Activated CD8-positive, alpha-beta T cell treated with anti-CD3 and anti-CD28 coated beads for 36 hours (primary cell): ENCODE measurements at regions not wholly inside any gene's neighbourhood (a gene's known extent, or its start where the extent isn't known, plus 50 kb on each side); places are given as distances from the start of the nearest gene placed in this dataset.

Experiments
- ATAC-seq: fragments of 200-7000 bp; cut with Tn5 transposase; one replicate; pipeline ENCODE4 v1.10.0; 2021; ENCODE audit warnings: mild to moderate bottlenecking, moderate library complexity
- CTCF ChIA-PET: fragments of 350-600 bp; sonication (Branson Sonifier 250); formaldehyde crosslinking; loops from one replicate; lab custom pipeline; 2021; ENCODE audit warnings: antibody characterized with exemption; lab: Charles Lee
- POLR2A ChIA-PET: fragments of 350-600 bp; sonication (Branson Sonifier 250); formaldehyde crosslinking; loops from one replicate; lab custom pipeline; 2021; ENCODE audit warnings: antibody characterized with exemption; lab: Charles Lee
- DNase-seq: peaks from one replicate; pipeline ENCODE4 v3.0.0-alpha.2; 2020
- H3K27ac Mint-ChIP-seq: one replicate; pipeline ENCODE4 v1.8.0; 2021; ENCODE audit warnings: mild to moderate bottlenecking, mixed read lengths
- H3K27me3 Mint-ChIP-seq: one replicate; pipeline ENCODE4 v1.8.0; 2021; ENCODE audit warnings: mixed read lengths
- H3K36me3 Mint-ChIP-seq: one replicate; pipeline ENCODE4 v1.8.0; 2021; ENCODE audit warnings: low read depth, mixed read lengths
- H3K4me1 Mint-ChIP-seq: one replicate; pipeline ENCODE4 v1.8.0; 2021; ENCODE audit warnings: low read depth, mixed read lengths
- H3K4me3 Mint-ChIP-seq: one replicate; pipeline ENCODE4 v1.8.0; 2021; ENCODE audit warnings: mild to moderate bottlenecking, moderate library complexity, mixed read lengths
- H3K9me3 Mint-ChIP-seq: one replicate; pipeline ENCODE4 v1.8.0; 2021; ENCODE audit warnings: mixed read lengths
- intact Hi-C: fragments of 100-400 bp; cut with micrococcal nuclease; formaldehyde crosslinking; loops from one replicate; pipeline ENCODE4 v1.10.0; 2022
- TF ChIP-seq, protein P1 (sequence below): fragments of 200-600 bp; IDR thresholded peaks from one replicate; pipeline ENCODE4 v1.8.0; 2022; ENCODE audit warnings: antibody characterized with exemption, mild to moderate bottlenecking

DNA sequence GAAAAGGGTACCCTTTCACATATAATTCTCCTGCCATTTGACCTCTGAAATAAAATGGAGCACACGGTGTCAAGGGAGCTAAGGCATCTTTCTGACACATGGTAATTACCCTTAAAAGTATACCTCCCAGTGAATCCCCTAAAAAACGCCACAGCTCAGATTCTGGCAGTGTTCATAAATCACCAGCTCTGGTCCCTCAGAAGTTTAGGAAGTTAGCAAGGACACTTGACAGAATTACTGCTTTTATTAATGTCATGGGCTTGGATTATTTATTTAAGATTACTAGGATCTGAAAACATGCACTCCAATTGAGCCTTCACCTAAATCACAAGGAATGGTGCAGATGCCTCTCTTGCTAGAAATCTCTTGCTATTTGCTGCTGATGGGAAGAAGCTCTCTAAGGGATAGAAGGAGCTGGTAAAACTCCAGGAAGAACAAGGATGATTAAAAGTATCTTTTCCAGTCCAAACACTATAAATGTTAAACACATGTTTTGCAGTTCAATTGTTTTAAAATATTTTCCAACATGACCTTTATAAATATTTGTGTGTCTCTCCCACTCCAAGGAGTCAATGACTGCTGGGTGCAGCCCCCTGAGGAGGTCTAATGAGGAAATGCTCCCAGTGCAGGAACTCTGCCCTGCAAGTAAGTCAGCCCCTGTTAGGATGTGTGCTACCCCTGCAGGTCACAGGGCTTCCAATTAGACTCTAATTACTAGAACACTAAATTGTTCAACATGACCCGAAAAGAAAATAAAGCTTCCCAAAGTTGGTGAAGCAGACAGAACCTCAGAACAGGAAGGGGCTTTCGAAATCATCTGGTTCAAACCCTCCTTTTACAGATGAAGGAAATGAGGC, 230.3 kb downstream of the TFAP2A start:
- H3K36me3 Mint-ChIP-seq = no peaks in the 10 kb centered on the region
- no peaks in the 10 kb centered on the region for H3K9me3 Mint-ChIP-seq

DNA sequence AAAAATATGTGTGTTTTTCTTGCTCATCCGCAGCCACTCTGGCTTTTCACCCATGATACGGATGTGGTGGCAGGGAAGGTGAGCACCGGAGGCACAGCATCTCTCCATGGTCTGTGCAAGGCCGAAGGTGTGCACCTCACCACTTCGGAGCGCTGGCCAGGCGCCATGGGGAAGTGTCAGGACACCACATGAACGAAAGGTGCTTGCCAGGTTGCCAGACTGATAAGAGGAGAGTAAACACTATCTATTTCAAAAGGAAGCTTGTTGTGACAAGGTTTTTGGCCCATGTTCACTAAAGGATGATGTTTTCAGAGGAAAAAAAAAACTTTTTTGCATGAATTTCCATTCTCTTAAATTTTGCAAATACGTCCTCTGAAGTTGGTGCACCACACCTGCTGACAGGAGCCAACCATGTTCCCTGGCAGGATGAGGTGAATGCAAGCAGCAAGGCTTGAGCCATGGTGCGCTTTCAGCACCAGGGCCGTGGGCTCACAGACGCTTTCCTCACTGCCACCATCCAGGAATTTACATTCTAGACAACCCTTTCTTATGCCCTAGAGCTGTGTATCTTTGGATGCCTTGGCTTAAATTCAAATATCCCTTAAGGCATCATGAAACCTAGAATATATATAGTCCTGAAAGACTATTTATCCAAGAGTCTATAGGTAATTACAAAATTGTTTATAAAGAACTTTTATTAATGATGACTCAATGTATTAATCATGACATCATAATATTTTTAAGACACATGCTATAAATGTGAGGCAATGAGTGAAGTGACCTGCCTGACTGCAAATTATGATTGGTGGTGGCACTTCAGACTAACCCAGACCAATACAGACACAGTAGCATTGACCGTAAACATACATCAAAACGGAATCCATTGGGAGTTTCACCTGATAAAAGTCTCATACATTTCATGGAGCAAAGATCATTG, 234.5 kb downstream of the TFAP2A start:
- H3K27me3 Mint-ChIP-seq = no peaks in the 10 kb centered on the region
- no peak for DNase-seq
- no peaks in the 10 kb centered on the region for H3K9me3 Mint-ChIP-seq
- POLR2A ChIA-PET = no interaction called here
- intact Hi-C loops = no loop called here
- no peak overlapping the region for H3K27ac Mint-ChIP-seq
- CTCF ChIA-PET = no interaction called here
- no peak for ATAC-seq
- H3K4me1 Mint-ChIP-seq = no peaks in the 10 kb centered on the region
- no peaks in the 10 kb centered on the region for H3K36me3 Mint-ChIP-seq
- TF ChIP-seq, protein P1, sequence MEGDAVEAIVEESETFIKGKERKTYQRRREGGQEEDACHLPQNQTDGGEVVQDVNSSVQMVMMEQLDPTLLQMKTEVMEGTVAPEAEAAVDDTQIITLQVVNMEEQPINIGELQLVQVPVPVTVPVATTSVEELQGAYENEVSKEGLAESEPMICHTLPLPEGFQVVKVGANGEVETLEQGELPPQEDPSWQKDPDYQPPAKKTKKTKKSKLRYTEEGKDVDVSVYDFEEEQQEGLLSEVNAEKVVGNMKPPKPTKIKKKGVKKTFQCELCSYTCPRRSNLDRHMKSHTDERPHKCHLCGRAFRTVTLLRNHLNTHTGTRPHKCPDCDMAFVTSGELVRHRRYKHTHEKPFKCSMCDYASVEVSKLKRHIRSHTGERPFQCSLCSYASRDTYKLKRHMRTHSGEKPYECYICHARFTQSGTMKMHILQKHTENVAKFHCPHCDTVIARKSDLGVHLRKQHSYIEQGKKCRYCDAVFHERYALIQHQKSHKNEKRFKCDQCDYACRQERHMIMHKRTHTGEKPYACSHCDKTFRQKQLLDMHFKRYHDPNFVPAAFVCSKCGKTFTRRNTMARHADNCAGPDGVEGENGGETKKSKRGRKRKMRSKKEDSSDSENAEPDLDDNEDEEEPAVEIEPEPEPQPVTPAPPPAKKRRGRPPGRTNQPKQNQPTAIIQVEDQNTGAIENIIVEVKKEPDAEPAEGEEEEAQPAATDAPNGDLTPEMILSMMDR = no peak
- no peak overlapping the region for H3K4me3 Mint-ChIP-seq

More for the DNA sequence above, 230.3 kb downstream of the TFAP2A start:
- no peaks in the 10 kb centered on the region for H3K27me3 Mint-ChIP-seq
- H3K4me1 Mint-ChIP-seq = no peaks in the 10 kb centered on the region
- intact Hi-C loops = no loop called here
- DNase-seq (no peak), ATAC-seq (no peak)
- no peak overlapping the region for H3K4me3 Mint-ChIP-seq
- POLR2A ChIA-PET = no interaction called here
- TF ChIP-seq, protein P1 = no peak
- CTCF ChIA-PET = no interaction called here
- no peak overlapping the region for H3K27ac Mint-ChIP-seq

DNA sequence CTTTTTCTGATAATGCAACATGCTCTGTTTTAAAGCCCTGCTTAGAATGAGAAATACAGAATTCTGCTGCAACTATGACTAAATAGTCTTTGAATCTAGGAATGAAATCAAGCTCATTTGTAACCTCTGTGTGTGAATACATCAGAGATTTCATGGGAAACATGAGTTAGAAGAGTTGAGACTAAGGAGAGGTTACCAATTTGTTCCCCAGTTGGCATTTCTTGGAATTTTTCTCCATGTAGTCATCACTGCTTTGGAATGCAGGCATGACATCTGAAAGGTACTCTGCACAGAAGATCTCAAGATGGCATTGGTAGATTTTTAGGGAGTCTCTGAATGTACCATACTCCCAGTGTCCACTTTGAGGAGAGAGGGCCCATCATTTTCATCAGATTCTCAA, 237.2 kb downstream of the TFAP2A start:
- Mint-ChIP-seq H3K27ac (no peak overlapping the region), H3K4me1 (no peaks in the 10 kb centered on the region), H3K4me3 (no peak overlapping the region), H3K9me3 (no peaks in the 10 kb centered on the region), H3K27me3 (peaks cover 1% of the 10 kb centered on the region), H3K36me3 (no peaks in the 10 kb centered on the region)
- no peak for DNase-seq
- TF ChIP-seq, protein P1 = no peak
- CTCF ChIA-PET = no interaction called here
- no peak for ATAC-seq
- intact Hi-C loops = no loop called here
- POLR2A ChIA-PET = no interaction called here

DNA sequence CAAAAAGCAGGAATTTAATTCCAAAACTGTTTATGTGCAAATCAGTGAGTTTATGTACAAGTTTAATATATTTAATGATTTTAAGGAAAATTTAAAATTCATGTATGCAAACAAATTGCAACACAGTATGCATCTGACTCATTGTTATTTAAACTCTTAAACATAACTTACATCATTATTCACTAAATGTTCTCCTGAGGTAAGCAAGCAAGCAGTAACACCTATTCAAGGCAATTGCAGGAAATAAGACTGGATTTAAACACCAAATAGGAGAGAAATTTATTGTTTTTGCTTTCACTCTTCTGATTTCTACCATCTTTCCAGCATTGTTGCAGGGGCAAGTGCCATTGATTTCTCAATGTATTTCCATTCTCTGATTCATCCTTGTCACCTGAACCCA, 239.5 kb downstream of the TFAP2A start:
- no peak for DNase-seq
- ChIA-PET POLR2A (no interaction called here), CTCF (no interaction called here)
- H3K27me3 Mint-ChIP-seq = peaks cover 1% of the 10 kb centered on the region
- H3K4me1 Mint-ChIP-seq = no peaks in the 10 kb centered on the region
- H3K36me3 Mint-ChIP-seq = no peaks in the 10 kb centered on the region
- H3K27ac Mint-ChIP-seq = no peak overlapping the region
- no peak for ATAC-seq
- intact Hi-C loops = no loop called here
- no peak overlapping the region for H3K4me3 Mint-ChIP-seq
- TF ChIP-seq, protein P1 = no peak
- no peaks in the 10 kb centered on the region for H3K9me3 Mint-ChIP-seq

DNA sequence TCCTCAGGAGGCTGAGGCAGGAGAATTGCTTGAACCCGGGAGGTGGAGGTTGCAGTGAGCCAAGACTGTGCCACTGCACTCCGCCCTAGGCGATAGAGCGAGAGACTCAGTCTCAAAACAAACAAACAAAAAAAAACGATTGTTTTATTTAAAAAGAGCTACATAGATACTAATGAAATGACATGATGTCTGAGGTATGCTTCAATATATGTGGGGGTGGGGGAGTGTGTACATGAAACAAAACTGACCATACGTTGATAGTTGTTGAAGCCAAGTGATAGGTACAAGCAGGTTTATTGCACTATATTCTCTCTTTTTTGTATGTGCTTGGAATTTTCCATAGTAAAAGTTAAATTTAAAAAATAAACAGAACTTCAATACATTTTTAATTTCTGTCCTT, 240.1 kb downstream of the TFAP2A start:
- no peak overlapping the region for H3K27ac Mint-ChIP-seq
- DNase-seq (no peak), ATAC-seq (no peak)
- no peak overlapping the region for H3K4me3 Mint-ChIP-seq
- TF ChIP-seq, protein P1 = no peak
- no peaks in the 10 kb centered on the region for H3K9me3 Mint-ChIP-seq
- no peaks in the 10 kb centered on the region for H3K4me1 Mint-ChIP-seq
- CTCF ChIA-PET = no interaction called here
- POLR2A ChIA-PET = no interaction called here
- peaks cover 1% of the 10 kb centered on the region for H3K27me3 Mint-ChIP-seq
- no peaks in the 10 kb centered on the region for H3K36me3 Mint-ChIP-seq
- intact Hi-C loops = no loop called here
